Left forelimb (tissue), 1 donor: ENCODE measurements at regions not wholly inside any gene's neighbourhood (a gene's known extent, or its start where the extent isn't known, plus 50 kb on each side); places are given as distances from the start of the nearest gene placed in this dataset.

Experiments used
- DNase-seq: peaks from one replicate; pipeline ENCODE4 v3.0.0-alpha.2; 2018; ENCODE audit warnings: low spot score

GRCh38 chr9:126089789-126090188, 236.8 kb upstream of the MVB12B start:
- DNase-seq: no peak

GRCh38 chr9:126093771-126094170, 232.9 kb upstream of the MVB12B start:
- no peak for DNase-seq

- DNase-seq: no peak
These were observed 231.0 kb upstream of the MVB12B start for GRCh38 chr9:126095546-126096190.

- no peak for DNase-seq
These were observed 230.3 kb upstream of the MVB12B start for GRCh38 chr9:126096340-126096739.

GRCh38 chr9:126097679-126098078, 228.9 kb upstream of the MVB12B start:
- no peak for DNase-seq

- DNase-seq: no peak
These were observed 220.2 kb upstream of the MVB12B start for GRCh38 chr9:126106404-126106803.

- no peak for DNase-seq
These were observed 218.9 kb upstream of the MVB12B start for GRCh38 chr9:126107693-126108092.

GRCh38 chr9:126108240-126108639, 218.4 kb upstream of the MVB12B start:
- DNase-seq: no peak

GRCh38 chr9:126109575-126109974, 217.1 kb upstream of the MVB12B start:
- DNase-seq: no peak

GRCh38 chr9:126111556-126111955, 215.1 kb upstream of the MVB12B start:
- peak; percentile 40 for DNase-seq

- no peak for DNase-seq
These were observed 214.4 kb upstream of the MVB12B start for GRCh38 chr9:126112135-126112720.

- peak; percentile 30 for DNase-seq
These were observed 213.5 kb upstream of the MVB12B start for GRCh38 chr9:126113176-126113575.

GRCh38 chr9:126113756-126114408, 212.7 kb upstream of the MVB12B start:
- DNase-seq: peak; percentile 33

- DNase-seq: peak; percentile 44
These were observed 212.2 kb upstream of the MVB12B start for GRCh38 chr9:126114409-126114760.

- DNase-seq: peak; percentile 30
These were observed 211.7 kb upstream of the MVB12B start for GRCh38 chr9:126114850-126115460.

- DNase-seq: peak; percentile 38
These were observed 210.1 kb upstream of the MVB12B start for GRCh38 chr9:126116351-126117157.

- no peak for DNase-seq
These were observed 209.5 kb upstream of the MVB12B start for GRCh38 chr9:126117158-126117425.

- DNase-seq: no peak
These were observed 209.0 kb upstream of the MVB12B start for GRCh38 chr9:126117631-126118030.

GRCh38 chr9:126119731-126120130, 206.9 kb upstream of the MVB12B start:
- no peak for DNase-seq

- no peak for DNase-seq
These were observed 203.6 kb upstream of the MVB12B start for GRCh38 chr9:126122901-126123616.

- no peak for DNase-seq
These were observed 202.7 kb upstream of the MVB12B start for GRCh38 chr9:126123927-126124326.

- DNase-seq: no peak
These were observed 201.5 kb upstream of the MVB12B start for GRCh38 chr9:126125177-126125576.
